HepG2 (cell line): ENCODE measurements at regions not wholly inside any gene's neighbourhood (a gene's known extent, or its start where the extent isn't known, plus 50 kb on each side); places are given as distances from the start of the nearest gene placed in this dataset.

Source experiments
- ATF3 ChIP-seq: sonication (generic); formaldehyde crosslinking; IDR thresholded peaks from 2 replicates; pipeline ENCODE4 v1.4.0; 2020; ENCODE audit warnings: missing genetic modification reagents
- ATF6 ChIP-seq: sonication (generic); formaldehyde crosslinking; conservative IDR thresholded peaks from 2 replicates; pipeline ENCODE4 v1.4.0; 2020; ENCODE audit warnings: missing genetic modification reagents
- CTCF ChIP-seq: sonication (generic); formaldehyde crosslinking; IDR thresholded peaks from 2 replicates; pipeline ENCODE4 v1.5.0; 2020; ENCODE audit warnings: mild to moderate bottlenecking, missing genetic modification reagents, moderate library complexity
- ETV5 ChIP-seq: IDR thresholded peaks from 2 replicates; pipeline ENCODE4 v1.6.1; 2018; ENCODE audit warnings: missing biosample characterization, missing genetic modification reagents, inconsistent platforms, borderline replicate concordance
- FOSL1 ChIP-seq: sonication (generic); formaldehyde crosslinking; IDR thresholded peaks from 2 replicates; pipeline ENCODE4 v1.9.0; 2021; ENCODE audit warnings: missing genetic modification reagents, borderline replicate concordance
- FOXA1 ChIP-seq, 2 experiments: fragments of 450-650 bp in 1 of 2; sonication (generic) in 1 of 2; formaldehyde crosslinking in 1 of 2; IDR thresholded peaks; 2 replicates each; pipeline versions ENCODE4 v1.4.0 to v1.6.1; 2016 to 2020; ENCODE audit warnings: missing genetic modification reagents in 1 of 2
- FOXK1 ChIP-seq: sonication (generic); formaldehyde crosslinking; IDR thresholded peaks from 2 replicates; pipeline ENCODE4 v1.4.0; 2020; ENCODE audit warnings: low read depth, missing genetic modification reagents, borderline replicate concordance
- ISL2 ChIP-seq: sonication (generic); formaldehyde crosslinking; IDR thresholded peaks from 2 replicates; pipeline ENCODE4 v1.5.0; 2020; ENCODE audit warnings: missing genetic modification reagents
- PAXIP1 ChIP-seq: sonication (generic); formaldehyde crosslinking; conservative IDR thresholded peaks from 2 replicates; pipeline ENCODE4 v1.4.0; 2020; ENCODE audit warnings: mild to moderate bottlenecking, missing genetic modification reagents, moderate library complexity
- SAP130 ChIP-seq: IDR thresholded peaks from 2 replicates; pipeline ENCODE4 v1.6.1; 2016; ENCODE audit warnings: low read depth
- SMARCC2 ChIP-seq: fragments of 450-650 bp; IDR thresholded peaks from 2 replicates; pipeline ENCODE4 v1.6.1; 2017; ENCODE audit warnings: antibody characterized with exemption, mild to moderate bottlenecking
- TFAP4 ChIP-seq: sonication (generic); IDR thresholded peaks from 2 replicates; pipeline ENCODE4 v1.6.1; 2016; ENCODE audit warnings: low read depth, borderline replicate concordance
- ZNF644 ChIP-seq: IDR thresholded peaks from 2 replicates; pipeline ENCODE4 v1.6.1; 2016; ENCODE audit warnings: low read depth
- ZNF687 ChIP-seq: sonication (generic); formaldehyde crosslinking; IDR thresholded peaks from 2 replicates; pipeline ENCODE4 v1.5.1; 2020; ENCODE audit warnings: mild to moderate bottlenecking, missing genetic modification reagents, moderate library complexity

GRCh38 chr11:29260939-29261705 is 755.7 kb downstream of the KCNA4 start (continued):
- TF ChIP-seq ZNF687 (CRISPR knock-in tag) (no peak), SAP130 (CRISPR knock-in tag) (peak; percentile 39), SMARCC2 (peak; percentile 46; the same call in 1 of the 2 replicates), ZNF644 (peak; percentile 16; the same call in 1 of the 2 replicates), ATF6 (CRISPR knock-in tag) (no peak), ISL2 (CRISPR knock-in tag) (no peak), TFAP4 (0 out of 2 replicates have a peak, but pooled peaks have one; percentile 27), ETV5 (CRISPR knock-in tag) (peak; percentile 43; the same call in 1 of the 2 replicates), FOXK1 (CRISPR knock-in tag) (peak; percentile 25; the same call in 1 of the 2 replicates), FOSL1 (CRISPR knock-in tag) (0 out of 2 replicates have a peak, but pooled peaks have one; percentile 44), CTCF (peak; percentile 45), FOXA1 (IDR thresholded peaks at IDR 0.05) (no peak), FOXA1 (CRISPR knock-in tag; IDR thresholded peaks at IDR 0.05) (peak; percentile 70), PAXIP1 (0 out of 2 replicates have a peak, but pooled peaks have one; percentile 31), ATF3 (CRISPR knock-in tag) (peak; percentile 57; the same call in 1 of the 2 replicates)
